Left forelimb (tissue), 1 donor: ENCODE measurements at regions not wholly inside any gene's neighbourhood (a gene's known extent, or its start where the extent isn't known, plus 50 kb on each side); places are given as distances from the start of the nearest gene placed in this dataset.
"Not testable (repeated sequence)": the region's sequence is repeated elsewhere in the genome, so short reads cannot be mapped to it uniquely, and the experiment has no call there.

Experiments used
- DNase-seq: peaks from one replicate; pipeline ENCODE4 v3.0.0-alpha.2; 2018; ENCODE audit warnings: low spot score

- DNase-seq: no peak
Observed at GRCh38 chr2:89000235-89000634, 308.8 kb downstream of the RPIA start.

- DNase-seq: not testable (repeated sequence)
Observed at GRCh38 chr2:89004238-89004637, 312.8 kb downstream of the RPIA start.

GRCh38 chr2:89020566-89020965 is 329.1 kb downstream of the RPIA start:
- DNase-seq: not testable (repeated sequence)

GRCh38 chr2:89026296-89026695 is 334.8 kb downstream of the RPIA start:
- not testable (repeated sequence) for DNase-seq

- DNase-seq: not testable (repeated sequence)
Observed at GRCh38 chr2:89027115-89027514, 335.6 kb downstream of the RPIA start.

GRCh38 chr2:89027536-89027935 is 336.1 kb downstream of the RPIA start:
- DNase-seq: not testable (repeated sequence)

GRCh38 chr2:89029257-89029656 is 337.8 kb downstream of the RPIA start:
- DNase-seq: not testable (repeated sequence)

GRCh38 chr2:89048138-89049066 is 356.9 kb downstream of the RPIA start:
- DNase-seq: not testable (repeated sequence)

- DNase-seq: not testable (repeated sequence)
Observed at GRCh38 chr2:89058616-89059015, 367.1 kb downstream of the RPIA start.

- not testable (repeated sequence) for DNase-seq
Observed at GRCh38 chr2:89061174-89061573, 369.7 kb downstream of the RPIA start.

GRCh38 chr2:89076771-89077170 is 385.3 kb downstream of the RPIA start:
- DNase-seq: not testable (repeated sequence)

- not testable (repeated sequence) for DNase-seq
Observed at GRCh38 chr2:89092911-89093310, 401.4 kb downstream of the RPIA start.

- not testable (repeated sequence) for DNase-seq
Observed at GRCh38 chr2:89095060-89095459, 403.6 kb downstream of the RPIA start.

- DNase-seq: not testable (repeated sequence)
Observed at GRCh38 chr2:89102587-89102986, 411.1 kb downstream of the RPIA start.

- not testable (repeated sequence) for DNase-seq
Observed at GRCh38 chr2:89106369-89107019, 415.0 kb downstream of the RPIA start.

GRCh38 chr2:89112434-89112833 is 421.0 kb downstream of the RPIA start:
- DNase-seq: not testable (repeated sequence)

- not testable (repeated sequence) for DNase-seq
Observed at GRCh38 chr2:89113286-89113685, 421.8 kb downstream of the RPIA start.

GRCh38 chr2:89129440-89129839 is 438.0 kb downstream of the RPIA start:
- DNase-seq: not testable (repeated sequence)

- not testable (repeated sequence) for DNase-seq
Observed at GRCh38 chr2:89130665-89131308, 439.3 kb downstream of the RPIA start.

- DNase-seq: not testable (repeated sequence)
Observed at GRCh38 chr2:89142959-89143358, 451.5 kb downstream of the RPIA start.

- not testable (repeated sequence) for DNase-seq
Observed at GRCh38 chr2:89145342-89145741, 453.9 kb downstream of the RPIA start.

- DNase-seq: not testable (repeated sequence)
Observed at GRCh38 chr2:89148256-89148655, 456.8 kb downstream of the RPIA start.
